Transverse colon (tissue), 4 donors: ENCODE measurements at regions not wholly inside any gene's neighbourhood (a gene's known extent, or its start where the extent isn't known, plus 50 kb on each side); places are given as distances from the start of the nearest gene placed in this dataset.

Experiments used
- DNase-seq: peaks from one replicate; pipeline ENCODE4 v3.0.0-alpha.2; 2019
- H3K27ac ChIP-seq, 4 donors: fragments of 200-600 bp; sonication (generic); 2 replicates each; pipeline ENCODE4 v1.5.1; 2016 to 2018; ENCODE audit warnings: inconsistent platforms in 4 of 4
- H3K27me3 ChIP-seq: fragments of 200-600 bp; sonication (generic); 2 replicates; pipeline ENCODE4 v1.5.1; 2017; ENCODE audit warnings: inconsistent platforms
- H3K36me3 ChIP-seq, 4 donors: fragments of 200-600 bp; sonication (generic); 2 replicates each; pipeline ENCODE4 v1.5.1; 2017 to 2019; ENCODE audit warnings: inconsistent platforms in 4 of 4
- H3K4me1 ChIP-seq, 4 donors: fragments of 200-600 bp; sonication (generic); 2 replicates each; pipeline ENCODE4 v1.5.1; 2017 to 2020; ENCODE audit warnings: inconsistent platforms in 4 of 4
- H3K4me3 ChIP-seq, 4 donors: fragments of 200-600 bp; sonication (generic); 1 replicate in 1 of 4; 2 replicates in 3 of 4; pipeline versions ENCODE4 v1.5.1 to v1.6.1; 2017 to 2019; ENCODE audit warnings: inconsistent platforms in 4 of 4
- H3K9me3 ChIP-seq, 2 donors: fragments of 200-600 bp; sonication (generic); 2 replicates each; pipeline ENCODE4 v1.5.1; 2017 to 2019; ENCODE audit warnings: inconsistent platforms in 2 of 2
- EP300 ChIP-seq: sonication (generic); formaldehyde crosslinking; IDR thresholded peaks from one replicate; pipeline ENCODE4 v1.6.1; 2017; ENCODE audit warnings: antibody characterized with exemption, low read depth
- POLR2A ChIP-seq: fragments of 450-650 bp; IDR thresholded peaks from one replicate; pipeline ENCODE4 v1.6.1; 2016; ENCODE audit warnings: antibody characterized with exemption, mild to moderate bottlenecking, moderate library complexity
- POLR2AphosphoS5 ChIP-seq, 3 donors: sonication (generic); formaldehyde crosslinking; IDR thresholded peaks; one replicate each; pipeline ENCODE4 v1.6.1; 2016; ENCODE audit warnings: antibody characterized with exemption in 3 of 3
- WGBS, 2 donors: methylation state at CpG; one replicate each; pipeline ENCODE4 v1.1.5; 2018; ENCODE audit warnings: low coverage in 1 of 2; 5-methylcytosine and 5-hydroxymethylcytosine counted together
- in situ Hi-C, 4 donors: fragments of 200-750 bp; cut with MboI; loops; one replicate each; pipeline versions ENCODE4 v1.15.0 to v1.15.1; 2017; ENCODE audit warnings: low sequenced_read_pairs in 3 of 4, low pct_ligation_motif_present in 1 of 4, low pct_unique_long_range_greater_than_20kb in 1 of 4
- intact Hi-C: fragments of 100-400 bp; cut with DNase I; formaldehyde crosslinking; loops from one replicate; pipeline ENCODE4 v1.15.1; 2023; ENCODE audit warnings: low total_unique reads
- TF ChIP-seq, protein P1 (sequence below), 5 experiments: fragments of 200-600 bp in 3 of 5; fragments of 450-650 bp in 2 of 5; sonication (generic) in 3 of 5; IDR thresholded peaks; 1 replicate in 2 of 5; 2 replicates in 3 of 5; pipeline ENCODE4 v1.5.1; 2016 to 2017; ENCODE audit warnings: antibody characterized with exemption in 5 of 5, inconsistent platforms in 3 of 5, mild to moderate bottlenecking in 2 of 5, moderate library complexity in 1 of 5

DNA sequence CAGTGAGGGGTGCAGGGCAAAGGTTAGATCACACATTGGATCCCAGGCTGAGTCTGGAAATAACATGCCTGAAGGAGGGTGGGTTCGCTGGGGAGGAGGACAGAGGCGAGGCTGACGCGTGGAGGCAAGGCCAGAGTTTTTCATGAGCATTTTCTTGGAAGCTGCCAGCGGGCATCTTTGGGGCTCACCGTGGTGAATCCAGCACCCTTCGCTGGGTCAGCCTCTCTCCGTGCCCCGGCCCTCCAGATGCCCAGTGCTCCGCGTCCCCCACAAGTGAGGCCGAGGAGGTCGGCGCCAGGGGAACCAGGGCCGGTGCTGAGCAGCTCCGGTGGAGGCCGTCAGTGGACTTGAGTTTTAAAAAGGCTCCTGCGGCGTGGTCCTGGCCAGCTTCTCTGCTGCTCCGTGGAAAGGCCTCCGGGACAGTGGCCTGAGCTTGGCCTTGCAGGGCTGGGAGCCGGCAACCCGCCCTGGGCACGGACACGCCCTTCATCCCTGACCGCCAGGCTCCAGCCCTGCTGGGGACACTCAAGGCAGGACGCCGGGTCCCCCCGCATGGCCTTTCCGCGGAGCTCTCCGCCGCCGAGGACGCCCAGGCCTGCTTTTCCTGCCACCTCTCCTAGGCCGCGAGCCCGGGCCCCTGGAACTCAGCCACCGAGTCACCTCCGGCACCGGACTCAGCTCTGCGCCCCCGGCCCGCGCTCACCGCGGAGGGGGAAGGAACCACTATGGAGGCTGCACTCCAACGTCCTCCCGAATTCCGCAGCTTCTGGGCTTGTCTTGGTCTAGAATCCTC is 114.3 kb downstream of the THBS2 start:
- in situ Hi-C loops, result no loop called here
- Histone ChIP-seq H3K27ac (no peak overlapping the region), H3K27me3 (no peaks in the 10 kb centered on the region), H3K4me3 (no peak overlapping the region), H3K4me1 (peaks cover 0 to 15% (median 5%) of the 10 kb centered on the region in 4 donors), H3K9me3 (no peaks in the 10 kb centered on the region), H3K36me3 (no peaks in the 10 kb centered on the region)
- no peak for DNase-seq
- intact Hi-C loops, result no loop called here
- WGBS, 2 donors, result 91% methylated on average over 50 of the region's 50 CpGs; no CpG with 5 or more reads in 1 of the 2 donors
- TF ChIP-seq POLR2A, result no peak
- TF ChIP-seq POLR2AphosphoS5 (IDR thresholded peaks at IDR 0.05), result no peak
- TF ChIP-seq EP300, result no peak
- TF ChIP-seq, protein P1, sequence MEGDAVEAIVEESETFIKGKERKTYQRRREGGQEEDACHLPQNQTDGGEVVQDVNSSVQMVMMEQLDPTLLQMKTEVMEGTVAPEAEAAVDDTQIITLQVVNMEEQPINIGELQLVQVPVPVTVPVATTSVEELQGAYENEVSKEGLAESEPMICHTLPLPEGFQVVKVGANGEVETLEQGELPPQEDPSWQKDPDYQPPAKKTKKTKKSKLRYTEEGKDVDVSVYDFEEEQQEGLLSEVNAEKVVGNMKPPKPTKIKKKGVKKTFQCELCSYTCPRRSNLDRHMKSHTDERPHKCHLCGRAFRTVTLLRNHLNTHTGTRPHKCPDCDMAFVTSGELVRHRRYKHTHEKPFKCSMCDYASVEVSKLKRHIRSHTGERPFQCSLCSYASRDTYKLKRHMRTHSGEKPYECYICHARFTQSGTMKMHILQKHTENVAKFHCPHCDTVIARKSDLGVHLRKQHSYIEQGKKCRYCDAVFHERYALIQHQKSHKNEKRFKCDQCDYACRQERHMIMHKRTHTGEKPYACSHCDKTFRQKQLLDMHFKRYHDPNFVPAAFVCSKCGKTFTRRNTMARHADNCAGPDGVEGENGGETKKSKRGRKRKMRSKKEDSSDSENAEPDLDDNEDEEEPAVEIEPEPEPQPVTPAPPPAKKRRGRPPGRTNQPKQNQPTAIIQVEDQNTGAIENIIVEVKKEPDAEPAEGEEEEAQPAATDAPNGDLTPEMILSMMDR (IDR thresholded peaks at IDR 0.05), result no peak

GRCh38 chr6:169132352-169132940 is 121.2 kb downstream of the THBS2 start:
- H3K36me3 ChIP-seq, result no peaks in the 10 kb centered on the region
- no peaks in the 10 kb centered on the region for H3K27me3 ChIP-seq
- H3K9me3 ChIP-seq, result no peaks in the 10 kb centered on the region
- in situ Hi-C loops (no loop called here), intact Hi-C loops (no loop called here)
- WGBS, 2 donors, result 61% methylated on average over 3 of the region's 3 CpGs; no CpG with 5 or more reads in 1 of the 2 donors
- no peaks in the 10 kb centered on the region for H3K4me1 ChIP-seq
- H3K4me3 ChIP-seq, result no peak overlapping the region
- TF ChIP-seq, protein P1 (IDR thresholded peaks at IDR 0.05), result no peak
- TF ChIP-seq EP300 (no peak), POLR2AphosphoS5 (IDR thresholded peaks at IDR 0.05) (no peak), POLR2A (no peak)
- no peak overlapping the region for H3K27ac ChIP-seq
- no peak for DNase-seq

DNA sequence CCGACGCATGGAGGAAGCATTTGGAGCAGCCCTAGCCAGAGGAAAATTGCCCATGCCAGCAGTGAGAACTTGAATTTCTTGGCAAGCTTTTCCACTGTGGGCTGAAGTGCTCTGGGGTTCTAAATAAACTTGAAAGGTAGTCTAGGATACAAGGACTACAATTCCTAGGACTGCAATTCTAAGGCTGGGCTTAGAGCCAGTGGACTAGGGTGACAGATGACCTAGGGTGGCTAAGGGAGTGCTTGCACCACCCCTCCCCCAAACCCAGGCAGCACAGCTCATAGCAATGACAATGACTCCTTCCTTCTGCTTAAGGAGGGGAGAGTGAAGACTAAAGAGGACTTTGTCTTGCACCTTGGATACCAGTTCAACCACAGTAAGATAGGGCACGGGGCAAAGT is 122.3 kb downstream of the THBS2 start:
- Histone ChIP-seq H3K4me1 (no peaks in the 10 kb centered on the region), H3K27ac (no peak overlapping the region), H3K36me3 (no peaks in the 10 kb centered on the region), H3K27me3 (no peaks in the 10 kb centered on the region), H3K4me3 (no peak overlapping the region), H3K9me3 (no peaks in the 10 kb centered on the region)
- whole genome bisulfite sequencing, 2 donors, result 65% methylated on average over 3 of the region's 3 CpGs; no CpG with 5 or more reads in 1 of the 2 donors
- in situ Hi-C loops (no loop called here), intact Hi-C loops (no loop called here)
- TF ChIP-seq EP300, result no peak
- TF ChIP-seq, protein P1 (IDR thresholded peaks at IDR 0.05), result no peak
- no peak for TF ChIP-seq POLR2AphosphoS5 (IDR thresholded peaks at IDR 0.05)
- no peak for TF ChIP-seq POLR2A
- no peak for DNase-seq

- 46 to 67% methylated on average over 2 to 3 of the region's 3 CpGs for WGBS, 2 donors
- no peak for DNase-seq
- no peak overlapping the region for H3K27ac ChIP-seq
- H3K36me3 ChIP-seq, result no peaks in the 10 kb centered on the region
- no peak overlapping the region for H3K4me3 ChIP-seq
- H3K9me3 ChIP-seq, result no peaks in the 10 kb centered on the region
- intact Hi-C loops, result no loop called here
- in situ Hi-C loops, result no loop called here
- TF ChIP-seq EP300 (no peak), POLR2AphosphoS5 (IDR thresholded peaks at IDR 0.05) (no peak), POLR2A (no peak)
- TF ChIP-seq, protein P1 (IDR thresholded peaks at IDR 0.05), result no peak
- H3K4me1 ChIP-seq, result no peaks in the 10 kb centered on the region
- no peaks in the 10 kb centered on the region for H3K27me3 ChIP-seq
These were observed 123.5 kb downstream of the THBS2 start for GRCh38 chr6:169130113-169130512.
